ENCODE measurements at regions not wholly inside any gene's neighbourhood (a gene's known extent, or its start where the extent isn't known, plus 50 kb on each side); places are given as distances from the start of the nearest gene placed in this dataset.

DNA sequence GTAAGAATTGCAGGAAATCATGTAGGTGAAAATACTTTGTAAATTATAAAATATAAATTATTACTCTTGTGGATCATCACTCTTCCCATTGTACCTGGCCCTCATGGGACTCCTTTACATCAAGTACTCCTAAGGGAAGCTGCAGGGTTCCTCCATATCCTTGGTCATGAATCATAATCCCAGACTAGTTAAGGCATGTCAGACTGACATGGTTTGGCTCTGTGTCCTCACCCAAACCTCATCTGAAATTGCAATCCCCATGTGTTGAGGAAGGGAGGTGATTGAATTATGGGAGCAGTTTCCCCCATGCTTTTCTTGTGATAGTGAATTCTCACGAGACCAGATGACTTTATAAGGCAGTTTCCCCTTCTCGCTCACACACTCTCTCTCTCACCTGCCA is 77.1 kb downstream of the CMPK2 start:
- Histone ChIP-seq H3K27me3 (replicated peaks in 1 of 4; ENCODE audit: control extremely low read depth in 1 of 4, control insufficient read depth in 3 of 4, insufficient read depth in 4 of 4, low read length in 3 of 4) (no peaks in the 10 kb centered on the region), H2AFZ (ENCODE audit: insufficient read depth, low read depth, low read length, poor library complexity, severe bottlenecking) (no peak overlapping the region), H3K79me2 (ENCODE audit: control insufficient read depth, insufficient read depth, low read length) (no peaks in the 10 kb centered on the region), H3K36me3 (replicated peaks in 1 of 2; ENCODE audit: control extremely low read depth in 1 of 2, control insufficient read depth in 1 of 2, extremely low read depth in 1 of 2, insufficient read depth in 2 of 2, low read length in 1 of 2) (no peaks in the 10 kb centered on the region), H3K9me3 (ENCODE audit: control extremely low read depth in 1 of 3, control insufficient read depth in 2 of 3, insufficient read depth in 1 of 3, low read length in 2 of 3) (no peaks in the 10 kb centered on the region), H3K4me2 (replicated peaks; ENCODE audit: low read depth, low read length, poor library complexity, severe bottlenecking) (no peak overlapping the region), H3K27ac (ENCODE audit: low read length in 2 of 2) (no peak overlapping the region), H3K4me1 (ENCODE audit: control insufficient read depth in 2 of 2, insufficient read depth in 2 of 2, low read length in 2 of 2) (no peaks in the 10 kb centered on the region), H3K9ac (ENCODE audit: low read length) (no peak overlapping the region), H4K20me1 (ENCODE audit: control insufficient read depth, insufficient read depth, low read length, poor library complexity, severe bottlenecking) (no peaks in the 10 kb centered on the region), H3K4me3 (ENCODE audit: control extremely low read depth in 1 of 5, extremely low read depth in 1 of 5, insufficient read depth in 1 of 5, low read depth in 2 of 5, low read length in 4 of 5) (no peak overlapping the region)
- intact Hi-C loops (cut with micrococcal nuclease) = no loop called here
- Mint-ChIP-seq H3K27ac (no peak overlapping the region), H3K27me3 (peaks cover 6% of the 10 kb centered on the region), H3K9me3 (ENCODE audit: insufficient read depth) (no peaks in the 10 kb centered on the region), H3K4me1 (no peaks in the 10 kb centered on the region), H3K4me3 (no peak overlapping the region)
- CTCF ChIA-PET = no interaction called here
- TF ChIP-seq, protein P1, sequence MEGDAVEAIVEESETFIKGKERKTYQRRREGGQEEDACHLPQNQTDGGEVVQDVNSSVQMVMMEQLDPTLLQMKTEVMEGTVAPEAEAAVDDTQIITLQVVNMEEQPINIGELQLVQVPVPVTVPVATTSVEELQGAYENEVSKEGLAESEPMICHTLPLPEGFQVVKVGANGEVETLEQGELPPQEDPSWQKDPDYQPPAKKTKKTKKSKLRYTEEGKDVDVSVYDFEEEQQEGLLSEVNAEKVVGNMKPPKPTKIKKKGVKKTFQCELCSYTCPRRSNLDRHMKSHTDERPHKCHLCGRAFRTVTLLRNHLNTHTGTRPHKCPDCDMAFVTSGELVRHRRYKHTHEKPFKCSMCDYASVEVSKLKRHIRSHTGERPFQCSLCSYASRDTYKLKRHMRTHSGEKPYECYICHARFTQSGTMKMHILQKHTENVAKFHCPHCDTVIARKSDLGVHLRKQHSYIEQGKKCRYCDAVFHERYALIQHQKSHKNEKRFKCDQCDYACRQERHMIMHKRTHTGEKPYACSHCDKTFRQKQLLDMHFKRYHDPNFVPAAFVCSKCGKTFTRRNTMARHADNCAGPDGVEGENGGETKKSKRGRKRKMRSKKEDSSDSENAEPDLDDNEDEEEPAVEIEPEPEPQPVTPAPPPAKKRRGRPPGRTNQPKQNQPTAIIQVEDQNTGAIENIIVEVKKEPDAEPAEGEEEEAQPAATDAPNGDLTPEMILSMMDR (IDR thresholded peaks at IDR 0.05) = no peak
- TF ChIP-seq EZH2 (IDR thresholded peaks at IDR 0.05; ENCODE audit: borderline replicate concordance, insufficient read depth, low read depth, low read length, poor library complexity, severe bottlenecking) = no peak
- no peak for ATAC-seq (ENCODE audit: low read depth)
- no CpG with 5 or more reads among the region's 2 CpGs for WGBS (ENCODE audit: insufficient coverage)
- no peak for DNase-seq
- POLR2A ChIA-PET = no interaction called here

DNA sequence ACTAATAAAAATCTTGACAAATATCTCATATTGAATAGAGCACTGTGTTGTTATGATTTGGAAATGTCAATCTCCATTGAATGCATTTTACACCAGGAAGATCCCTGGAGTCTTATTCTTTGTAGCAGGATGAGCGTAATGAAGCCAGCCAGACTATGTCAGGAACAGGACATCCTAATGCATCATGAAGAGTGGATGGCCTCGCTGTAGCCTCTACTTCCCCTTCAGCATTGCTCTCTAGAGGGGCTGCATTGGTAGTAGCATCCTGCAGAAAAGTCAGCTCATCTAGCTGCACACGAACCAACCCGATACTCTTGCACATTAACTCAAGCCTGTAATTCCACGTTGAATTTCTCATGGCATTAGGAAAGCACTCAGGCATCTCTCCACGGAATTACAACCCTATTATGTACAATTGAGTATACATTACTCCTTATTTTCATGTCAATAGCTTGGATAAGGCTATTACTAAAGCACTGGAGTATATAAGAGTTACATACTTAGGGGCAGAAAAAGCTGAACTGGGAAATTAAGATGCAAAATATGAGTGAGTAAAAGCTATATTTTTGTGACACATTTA is 76.1 kb downstream of the CMPK2 start:
- ChIA-PET CTCF (interaction anchor here (0.5 kb wide), 1 partner anchor 116 kb away, joined by 3 read pairs; no protein-coding TSS in a partner anchor), POLR2A (no interaction called here)
- TF ChIP-seq EZH2 (IDR thresholded peaks at IDR 0.05; ENCODE audit: borderline replicate concordance, insufficient read depth, low read depth, low read length, poor library complexity, severe bottlenecking) = no peak
- TF ChIP-seq, protein P1 (IDR thresholded peaks at IDR 0.05) = no peak
- no peak for DNase-seq
- Histone ChIP-seq H4K20me1 (ENCODE audit: control insufficient read depth, insufficient read depth, low read length, poor library complexity, severe bottlenecking) (no peaks in the 10 kb centered on the region), H3K36me3 (replicated peaks in 1 of 2; ENCODE audit: control extremely low read depth in 1 of 2, control insufficient read depth in 1 of 2, extremely low read depth in 1 of 2, insufficient read depth in 2 of 2, low read length in 1 of 2) (no peaks in the 10 kb centered on the region), H2AFZ (ENCODE audit: insufficient read depth, low read depth, low read length, poor library complexity, severe bottlenecking) (no peak overlapping the region), H3K79me2 (ENCODE audit: control insufficient read depth, insufficient read depth, low read length) (no peaks in the 10 kb centered on the region), H3K9me3 (ENCODE audit: control extremely low read depth in 1 of 3, control insufficient read depth in 2 of 3, insufficient read depth in 1 of 3, low read length in 2 of 3) (no peaks in the 10 kb centered on the region), H3K27ac (ENCODE audit: low read length in 2 of 2) (no peak overlapping the region), H3K27me3 (replicated peaks in 1 of 4; ENCODE audit: control extremely low read depth in 1 of 4, control insufficient read depth in 3 of 4, insufficient read depth in 4 of 4, low read length in 3 of 4) (no peaks in the 10 kb centered on the region), H3K4me1 (ENCODE audit: control insufficient read depth in 2 of 2, insufficient read depth in 2 of 2, low read length in 2 of 2) (no peaks in the 10 kb centered on the region), H3K4me3 (ENCODE audit: control extremely low read depth in 1 of 5, extremely low read depth in 1 of 5, insufficient read depth in 1 of 5, low read depth in 2 of 5, low read length in 4 of 5) (no peak overlapping the region), H3K9ac (ENCODE audit: low read length) (no peak overlapping the region), H3K4me2 (replicated peaks; ENCODE audit: low read depth, low read length, poor library complexity, severe bottlenecking) (no peak overlapping the region)
- H3K27ac Mint-ChIP-seq = no peak overlapping the region
- WGBS (ENCODE audit: insufficient coverage) = 92% methylated on average over 4 of the region's 6 CpGs
- no peaks in the 10 kb centered on the region for H3K9me3 Mint-ChIP-seq (ENCODE audit: insufficient read depth)
- intact Hi-C loops (cut with micrococcal nuclease) = no loop called here
- H3K4me1 Mint-ChIP-seq = no peaks in the 10 kb centered on the region
- no peak for ATAC-seq (ENCODE audit: low read depth)
- H3K4me3 Mint-ChIP-seq = no peak overlapping the region
- peaks cover 6% of the 10 kb centered on the region for H3K27me3 Mint-ChIP-seq

Measured in B cell (primary cell).